BLaER1 (cell line): ENCODE measurements at regions not wholly inside any gene's neighbourhood (a gene's known extent, or its start where the extent isn't known, plus 50 kb on each side); places are given as distances from the start of the nearest gene placed in this dataset.
"Not testable (repeated sequence)": the region's sequence is repeated elsewhere in the genome, so short reads cannot be mapped to it uniquely, and the experiment has no call there.

Source experiments
- H3K27ac ChIP-seq: shearing (Covaris generic); formaldehyde crosslinking; 2 replicates; pipeline ENCODE4 v1.8.1; 2022
- H3K27me3 ChIP-seq: shearing (Covaris generic); formaldehyde crosslinking; 2 replicates; pipeline ENCODE4 v1.8.1; 2022
- H3K36me3 ChIP-seq: shearing (Covaris generic); formaldehyde crosslinking; 2 replicates; pipeline ENCODE4 v1.8.1; 2022
- H3K4me1 ChIP-seq: shearing (Covaris generic); formaldehyde crosslinking; 2 replicates; pipeline ENCODE4 v1.8.1; 2022
- H3K4me2 ChIP-seq: shearing (Covaris generic); formaldehyde crosslinking; 2 replicates; pipeline ENCODE4 v1.8.1; 2022
- H3K4me3 ChIP-seq: shearing (Covaris generic); formaldehyde crosslinking; 2 replicates; pipeline ENCODE4 v1.8.1; 2022
- H3K9ac ChIP-seq: shearing (Covaris generic); formaldehyde crosslinking; 2 replicates; pipeline ENCODE4 v1.8.1; 2022
- H3K9me3 ChIP-seq: shearing (Covaris generic); formaldehyde crosslinking; 2 replicates; pipeline ENCODE4 v1.8.1; 2022
- H4K20me1 ChIP-seq: shearing (Covaris generic); formaldehyde crosslinking; 2 replicates; pipeline ENCODE4 v1.8.1; 2022
- Cebpa-rat ChIP-seq: shearing (Covaris generic); IDR thresholded peaks from 2 replicates; pipeline ENCODE4 v1.8.1; 2022

DNA sequence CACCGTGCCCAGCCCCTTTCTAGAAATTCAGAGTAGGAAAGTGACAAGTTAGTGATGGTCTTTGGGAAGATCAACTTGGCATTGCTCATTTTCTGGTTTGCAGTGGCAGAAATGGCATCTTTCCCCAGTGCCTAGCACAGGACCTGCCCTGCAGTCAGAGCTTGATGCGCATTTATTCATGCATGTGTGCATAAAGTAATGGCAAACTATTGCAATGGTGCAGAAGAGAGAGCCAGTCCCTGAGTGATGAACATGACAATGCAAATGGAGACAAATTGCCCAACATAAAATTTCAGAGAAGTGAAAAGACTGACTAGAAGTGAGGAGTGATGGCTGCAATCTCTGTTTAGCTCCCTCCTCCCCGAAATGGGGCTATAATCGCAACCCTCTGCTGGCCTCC is 268.2 kb downstream of the CCSER2 start:
- Histone ChIP-seq H3K36me3 (no peaks in the 10 kb centered on the region), H3K27ac (no peak overlapping the region), H3K4me3 (no peak overlapping the region), H3K4me1 (no peaks in the 10 kb centered on the region), H3K9me3 (peaks cover 12% of the 10 kb centered on the region), H3K27me3 (no peaks in the 10 kb centered on the region), H4K20me1 (no peaks in the 10 kb centered on the region), H3K9ac (no peak overlapping the region), H3K4me2 (no peak overlapping the region)
- no peak for TF ChIP-seq Cebpa-rat

DNA sequence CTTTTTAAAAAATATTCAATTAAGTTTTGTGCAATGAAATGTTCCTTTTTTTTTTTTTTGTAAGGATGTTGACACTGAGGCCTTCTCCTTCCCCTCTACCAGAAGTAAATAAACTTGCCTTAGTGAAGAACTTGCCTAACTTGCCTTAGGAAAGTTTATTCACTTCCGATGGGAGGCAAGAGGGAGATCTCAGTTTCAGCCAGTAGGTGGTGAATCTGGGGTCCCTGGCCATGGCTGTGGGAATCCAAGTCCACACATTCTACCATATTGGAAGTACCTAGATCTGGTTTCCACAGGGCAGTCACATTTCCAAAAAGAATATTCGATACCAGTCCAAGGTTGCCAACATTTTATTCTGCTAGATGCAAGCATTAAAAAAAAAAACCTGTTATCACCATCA is 270.9 kb downstream of the CCSER2 start:
- Histone ChIP-seq H3K36me3 (no peaks in the 10 kb centered on the region), H3K4me3 (no peak overlapping the region), H3K9me3 (peaks cover 12% of the 10 kb centered on the region), H4K20me1 (no peaks in the 10 kb centered on the region), H3K27ac (no peak overlapping the region), H3K4me1 (no peaks in the 10 kb centered on the region), H3K9ac (no peak overlapping the region), H3K27me3 (no peaks in the 10 kb centered on the region), H3K4me2 (no peak overlapping the region)
- TF ChIP-seq Cebpa-rat, result no peak

DNA sequence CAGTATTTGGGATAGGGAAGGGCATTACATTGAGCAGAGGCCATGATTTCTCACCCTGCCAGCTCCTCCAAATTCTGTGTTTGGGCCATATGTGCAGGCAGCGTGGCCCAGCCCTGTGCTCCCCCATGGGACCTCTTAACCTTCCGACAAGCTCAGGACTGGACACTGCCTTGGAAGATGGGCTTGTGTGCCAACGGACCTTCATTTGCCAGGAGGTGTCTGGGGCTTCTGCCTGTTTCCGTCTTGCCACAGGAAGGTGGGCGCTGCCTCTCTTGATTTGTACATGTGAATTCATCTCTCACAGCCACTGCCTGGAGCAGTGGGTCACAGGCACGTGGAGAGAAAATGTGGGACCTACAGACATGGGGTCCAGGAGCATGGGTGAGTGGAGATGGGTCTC is 272.6 kb downstream of the CCSER2 start:
- no peaks in the 10 kb centered on the region for H4K20me1 ChIP-seq
- H3K27ac ChIP-seq, result no peak overlapping the region
- TF ChIP-seq Cebpa-rat, result no peak
- H3K27me3 ChIP-seq, result no peaks in the 10 kb centered on the region
- H3K4me3 ChIP-seq, result no peak overlapping the region
- peaks cover 12% of the 10 kb centered on the region for H3K9me3 ChIP-seq
- H3K36me3 ChIP-seq, result no peaks in the 10 kb centered on the region
- H3K9ac ChIP-seq, result no peak overlapping the region
- H3K4me2 ChIP-seq, result no peak overlapping the region
- no peaks in the 10 kb centered on the region for H3K4me1 ChIP-seq

DNA sequence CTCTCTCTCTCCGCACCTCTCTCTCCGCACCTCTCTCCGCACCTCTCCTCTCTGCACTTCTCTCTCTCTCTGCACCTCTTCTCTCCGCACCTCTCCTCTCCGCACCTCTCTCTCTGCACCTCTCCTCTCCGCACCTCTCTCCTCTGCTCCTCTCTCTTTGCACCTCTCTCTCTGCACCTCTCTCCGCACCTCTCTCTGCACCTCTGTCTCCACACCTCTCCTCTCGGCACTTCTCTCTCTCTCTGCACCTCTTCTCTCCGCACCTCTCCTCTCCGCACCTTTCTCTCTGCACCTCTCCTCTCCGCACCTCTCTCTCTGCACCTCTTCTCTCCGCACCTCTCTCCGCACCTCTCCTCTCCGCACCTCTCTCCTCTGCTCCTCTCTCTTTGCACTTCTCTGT is 274.2 kb downstream of the CCSER2 start:
- not testable (repeated sequence) for H3K9me3 ChIP-seq, H3K4me3 ChIP-seq, H3K27ac ChIP-seq, H3K4me2 ChIP-seq, H3K36me3 ChIP-seq, H3K27me3 ChIP-seq, H3K9ac ChIP-seq, H4K20me1 ChIP-seq
- H3K4me1 ChIP-seq, result peaks cover 13% of the 10 kb centered on the region

DNA sequence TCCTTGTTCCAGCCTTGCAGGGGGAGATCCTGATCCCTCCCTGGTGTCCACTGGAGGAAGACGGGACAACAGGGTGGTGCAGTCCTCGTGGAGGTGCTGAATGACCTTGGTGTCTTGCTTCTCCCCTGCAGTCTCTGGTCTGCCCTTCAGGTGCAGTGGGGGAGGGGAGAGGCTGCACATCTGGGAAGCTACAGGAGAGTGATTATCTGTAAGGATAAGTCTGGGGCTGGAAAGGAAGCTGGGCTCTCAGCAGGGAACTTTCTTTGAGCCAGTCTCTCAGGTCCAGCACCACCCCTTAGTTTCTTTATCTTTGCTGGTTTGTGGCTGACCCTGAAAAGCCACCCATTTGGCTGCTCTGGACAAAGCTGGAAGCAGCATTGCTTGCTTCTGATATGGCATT is 275.6 kb downstream of the CCSER2 start:
- Histone ChIP-seq H3K27me3 (no peaks in the 10 kb centered on the region), H3K4me1 (peaks cover 21% of the 10 kb centered on the region), H4K20me1 (no peaks in the 10 kb centered on the region), H3K9ac (no peak overlapping the region), H3K4me2 (no peak overlapping the region), H3K27ac (no peak overlapping the region), H3K4me3 (no peak overlapping the region), H3K9me3 (no peaks in the 10 kb centered on the region), H3K36me3 (no peaks in the 10 kb centered on the region)
- no peak for TF ChIP-seq Cebpa-rat

DNA sequence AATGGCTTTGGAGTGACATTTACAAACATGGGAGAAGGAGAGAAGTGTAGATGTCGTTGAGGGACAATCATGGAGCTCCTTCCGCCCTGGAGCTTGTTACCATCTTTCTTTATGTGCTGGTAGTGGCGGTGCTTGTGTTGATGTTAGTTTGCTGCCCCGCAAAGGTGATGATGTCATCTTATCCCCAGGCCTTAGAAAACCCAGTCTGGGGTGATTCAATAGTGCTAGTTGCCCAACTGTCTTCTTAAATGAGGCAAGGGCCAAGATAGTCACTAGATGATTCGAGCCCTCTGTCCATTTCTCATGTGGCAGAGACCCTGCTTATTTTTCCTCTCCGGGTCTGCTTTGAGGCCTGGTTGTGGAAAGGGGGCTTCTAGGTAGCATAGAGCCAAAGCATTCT is 277.4 kb downstream of the CCSER2 start:
- H3K4me2 ChIP-seq, result no peak overlapping the region
- no peaks in the 10 kb centered on the region for H3K36me3 ChIP-seq
- H3K9ac ChIP-seq, result no peak overlapping the region
- H3K4me1 ChIP-seq, result peaks cover 21% of the 10 kb centered on the region
- no peak overlapping the region for H3K4me3 ChIP-seq
- TF ChIP-seq Cebpa-rat, result no peak
- H3K9me3 ChIP-seq, result no peaks in the 10 kb centered on the region
- no peaks in the 10 kb centered on the region for H3K27me3 ChIP-seq
- H3K27ac ChIP-seq, result no peak overlapping the region
- H4K20me1 ChIP-seq, result no peaks in the 10 kb centered on the region

DNA sequence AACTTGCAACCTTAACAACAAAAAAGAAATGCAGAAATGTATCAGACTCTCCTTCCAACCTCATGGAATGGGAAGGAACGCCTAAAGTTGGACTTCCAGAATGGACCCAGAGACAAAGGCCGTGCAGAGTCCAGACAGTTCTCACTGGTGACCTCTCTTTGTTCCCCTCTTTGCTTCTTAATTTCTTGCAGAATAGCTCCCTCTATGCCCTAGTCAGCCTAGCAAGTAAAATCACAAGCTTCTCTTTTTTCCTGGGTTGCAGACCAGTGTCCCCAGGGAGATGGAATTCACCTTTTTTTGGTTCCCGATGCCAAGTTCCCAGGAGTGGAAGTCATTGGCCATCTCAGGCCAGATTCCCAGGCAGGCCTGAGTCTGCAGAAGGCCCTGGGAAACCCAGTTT is 278.0 kb downstream of the CCSER2 start:
- Histone ChIP-seq H3K27me3 (no peaks in the 10 kb centered on the region), H3K4me3 (no peak overlapping the region), H3K36me3 (no peaks in the 10 kb centered on the region), H4K20me1 (no peaks in the 10 kb centered on the region), H3K9me3 (no peaks in the 10 kb centered on the region), H3K4me1 (peaks cover 21% of the 10 kb centered on the region), H3K9ac (no peak overlapping the region), H3K27ac (no peak overlapping the region), H3K4me2 (peak overlapping the region; percentile 37)
- no peak for TF ChIP-seq Cebpa-rat

DNA sequence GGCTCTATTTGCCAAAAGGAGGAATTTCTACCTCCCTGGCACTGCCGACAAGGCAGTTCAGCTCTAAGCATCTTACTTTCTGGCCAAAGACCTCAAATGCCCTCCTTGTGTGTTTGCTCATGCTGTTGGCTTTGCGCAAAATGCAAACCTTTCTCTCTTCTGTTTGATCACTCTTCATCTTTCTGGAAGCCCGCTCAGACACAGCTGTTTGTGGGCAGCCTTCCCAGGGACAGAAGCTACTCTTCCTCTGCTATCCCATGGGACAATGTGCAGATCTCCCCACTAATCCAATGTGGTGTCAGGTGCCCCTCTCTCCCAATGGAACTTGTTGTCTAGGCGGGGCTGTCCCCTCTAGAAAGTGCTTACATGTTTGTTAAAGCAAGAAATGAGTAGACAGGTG is 278.7 kb downstream of the CCSER2 start:
- peak overlapping the region; percentile 37 for H3K4me2 ChIP-seq
- H3K36me3 ChIP-seq, result no peaks in the 10 kb centered on the region
- H4K20me1 ChIP-seq, result no peaks in the 10 kb centered on the region
- H3K9ac ChIP-seq, result no peak overlapping the region
- H3K4me3 ChIP-seq, result no peak overlapping the region
- H3K4me1 ChIP-seq, result peaks cover 21% of the 10 kb centered on the region
- H3K9me3 ChIP-seq, result no peaks in the 10 kb centered on the region
- H3K27me3 ChIP-seq, result no peaks in the 10 kb centered on the region
- no peak for TF ChIP-seq Cebpa-rat
- H3K27ac ChIP-seq, result no peak overlapping the region

DNA sequence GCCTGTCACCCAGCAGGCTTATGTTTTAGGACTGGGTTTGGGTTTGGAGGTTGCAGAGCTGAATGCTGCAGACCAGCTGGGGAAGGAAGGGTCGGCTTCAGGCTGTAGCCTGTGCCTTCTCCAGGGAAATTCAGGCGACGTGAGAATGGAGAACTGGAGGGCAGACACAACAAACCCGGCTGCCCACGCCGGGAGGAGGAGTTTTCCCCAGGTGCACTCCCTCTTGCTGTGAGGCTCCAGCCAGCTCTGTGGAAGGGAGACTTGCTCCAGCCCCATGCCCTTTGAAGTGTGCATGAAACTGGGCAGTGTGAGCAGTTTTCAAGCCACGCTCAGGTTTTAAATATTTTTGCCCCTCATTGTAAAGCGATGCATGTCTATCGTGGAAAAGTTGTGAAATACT is 279.1 kb downstream of the CCSER2 start:
- Histone ChIP-seq H3K4me2 (peak overlapping the region; percentile 37), H4K20me1 (no peaks in the 10 kb centered on the region), H3K27me3 (no peaks in the 10 kb centered on the region), H3K9me3 (no peaks in the 10 kb centered on the region), H3K4me3 (no peak overlapping the region), H3K36me3 (no peaks in the 10 kb centered on the region), H3K4me1 (peaks cover 21% of the 10 kb centered on the region), H3K27ac (no peak overlapping the region), H3K9ac (no peak overlapping the region)
- TF ChIP-seq Cebpa-rat, result no peak

DNA sequence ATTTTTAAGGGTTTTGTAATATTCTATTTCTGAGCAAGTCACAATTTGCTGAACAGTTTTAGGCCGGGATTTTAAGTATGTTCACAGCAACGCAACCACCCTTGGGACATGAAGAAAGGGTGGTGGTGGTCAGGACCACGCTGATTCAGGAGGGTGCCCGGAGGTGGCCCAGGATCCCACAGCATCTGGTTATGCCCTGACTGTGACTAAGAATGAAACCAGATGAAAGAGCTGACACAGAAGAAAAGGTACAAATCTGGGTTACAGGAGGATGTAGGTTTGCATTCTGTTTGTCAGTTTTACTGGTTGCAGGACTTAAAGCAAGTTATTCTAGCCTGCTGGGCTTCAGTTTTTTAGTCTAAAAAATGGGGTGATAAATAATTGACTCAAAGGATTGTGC is 279.7 kb downstream of the CCSER2 start:
- no peak for TF ChIP-seq Cebpa-rat

DNA sequence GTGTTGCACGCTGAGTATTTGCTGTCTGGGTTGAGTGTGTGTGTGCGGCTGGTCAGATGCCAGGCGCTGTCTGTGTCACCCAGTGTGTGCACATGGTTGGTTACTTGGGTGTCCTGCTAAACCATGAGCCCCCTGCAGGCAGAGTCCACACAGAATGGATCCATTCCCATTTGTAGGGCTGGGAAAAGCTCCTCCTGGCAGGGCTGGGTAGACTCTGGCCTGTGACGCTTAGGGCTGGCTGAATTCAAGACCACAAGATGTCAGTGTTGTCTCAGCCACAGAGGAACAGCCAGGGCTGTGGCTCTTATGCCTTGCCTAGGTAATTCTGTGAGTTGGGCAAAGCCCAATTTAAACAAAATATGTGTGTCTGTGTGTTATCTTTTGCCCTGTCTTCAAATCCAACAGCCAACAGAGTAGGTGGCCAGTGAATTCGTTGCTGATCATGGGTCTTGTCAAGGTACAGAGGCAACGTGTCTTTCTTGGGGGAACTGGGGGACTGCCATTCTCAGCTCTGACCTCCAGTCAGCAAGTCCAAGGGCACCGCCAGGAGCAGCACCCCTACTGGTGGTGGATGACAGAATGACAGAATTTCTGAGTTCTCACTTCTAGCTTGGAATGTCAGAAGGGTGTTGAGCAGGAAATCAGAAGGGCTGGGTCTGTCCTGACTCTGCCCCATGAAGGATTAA is 285.1 kb downstream of the CCSER2 start:
- TF ChIP-seq Cebpa-rat, result no peak
- Histone ChIP-seq H4K20me1 (no peaks in the 10 kb centered on the region), H3K9ac (no peak overlapping the region), H3K4me3 (no peak overlapping the region), H3K27ac (no peak overlapping the region), H3K4me2 (no peak overlapping the region), H3K9me3 (peaks cover 7% of the 10 kb centered on the region; the same call in 1 of the 2 replicates), H3K27me3 (no peaks in the 10 kb centered on the region), H3K4me1 (no peaks in the 10 kb centered on the region), H3K36me3 (no peaks in the 10 kb centered on the region)

More for the DNA sequence above, 279.7 kb downstream of the CCSER2 start:
- no peak overlapping the region for H3K4me2 ChIP-seq
- no peak overlapping the region for H3K4me3 ChIP-seq
- no peak overlapping the region for H3K27ac ChIP-seq
- H3K27me3 ChIP-seq, result no peaks in the 10 kb centered on the region
- H4K20me1 ChIP-seq, result no peaks in the 10 kb centered on the region
- peaks cover 21% of the 10 kb centered on the region for H3K4me1 ChIP-seq
- no peaks in the 10 kb centered on the region for H3K36me3 ChIP-seq
- no peak overlapping the region for H3K9ac ChIP-seq
- no peaks in the 10 kb centered on the region for H3K9me3 ChIP-seq
